HFF-Myc (cell line): ENCODE measurements at regions not wholly inside any gene's neighbourhood (a gene's known extent, or its start where the extent isn't known, plus 50 kb on each side); places are given as distances from the start of the nearest gene placed in this dataset.

Experiments used
- DNase-seq: peaks from one replicate; pipeline ENCODE4 v3.0.0-alpha.2; 2011; ENCODE audit warnings: low read depth; ENCODE audit errors: extremely low read depth
- H3K4me3 ChIP-seq: replicated peaks from 2 replicates; pipeline ENCODE4 v1.5.1; 2011; ENCODE audit warnings: low read depth, mild to moderate bottlenecking, control low read depth, low read length
- CTCF ChIP-seq: IDR thresholded peaks from 2 replicates; pipeline ENCODE4 v1.5.1; 2012; ENCODE audit warnings: mild to moderate bottlenecking, low read depth, low read length, control low read depth; ENCODE audit errors: missing control alignments

DNA sequence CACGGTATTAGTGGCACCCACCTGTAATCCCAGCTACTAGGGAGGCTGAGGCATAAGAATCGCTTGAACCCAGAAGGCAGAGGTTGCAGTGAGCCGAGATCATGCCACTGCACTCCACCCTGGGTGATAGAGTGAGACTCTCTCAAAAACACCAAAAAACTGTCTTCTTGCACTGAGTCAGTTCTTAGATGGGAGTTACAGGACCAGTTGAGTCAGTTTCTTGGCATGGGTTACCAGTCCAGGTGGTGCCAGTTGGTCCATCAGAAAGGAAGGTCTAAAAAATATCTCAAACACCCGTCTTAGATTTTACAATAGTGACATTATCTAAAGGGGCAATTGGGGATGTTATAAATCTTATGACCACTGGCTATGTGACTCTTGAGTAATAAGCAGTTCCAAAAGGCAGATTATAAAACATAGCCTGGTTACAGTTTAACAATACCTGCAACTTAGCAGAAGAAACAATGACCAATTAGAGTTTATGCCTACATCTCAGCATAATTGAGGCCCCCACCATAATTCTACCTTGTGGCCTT lies 206.9 kb upstream of the FGGY start:
- DNase-seq = no peak
- TF ChIP-seq CTCF = no peak
- H3K4me3 ChIP-seq = no peak overlapping the region

- DNase-seq = no peak
- TF ChIP-seq CTCF = no peak
- no peak overlapping the region for H3K4me3 ChIP-seq
Observed at GRCh38 chr1:59092126-59092525, 204.8 kb upstream of the FGGY start.

DNA sequence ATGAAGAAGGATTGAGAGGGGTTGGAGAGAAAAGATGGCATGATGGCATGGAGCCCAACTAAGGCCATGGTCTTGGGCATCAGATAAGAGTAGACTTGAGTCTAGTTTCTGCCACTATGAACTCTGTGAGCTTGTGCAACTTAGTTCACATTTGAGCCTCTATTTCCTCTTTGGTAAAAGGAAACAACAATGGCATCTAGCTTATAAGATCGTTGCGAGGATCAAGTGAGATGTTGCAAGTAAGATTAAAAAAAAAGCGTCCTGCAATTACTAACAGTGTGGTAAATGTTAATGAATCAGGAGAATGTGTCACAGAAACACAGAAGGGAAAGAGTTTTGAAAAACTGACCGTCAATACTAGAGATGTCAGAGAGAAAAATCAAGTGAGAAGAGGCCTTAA lies 202.9 kb upstream of the FGGY start:
- no peak overlapping the region for H3K4me3 ChIP-seq
- no peak for TF ChIP-seq CTCF
- no peak for DNase-seq

DNA sequence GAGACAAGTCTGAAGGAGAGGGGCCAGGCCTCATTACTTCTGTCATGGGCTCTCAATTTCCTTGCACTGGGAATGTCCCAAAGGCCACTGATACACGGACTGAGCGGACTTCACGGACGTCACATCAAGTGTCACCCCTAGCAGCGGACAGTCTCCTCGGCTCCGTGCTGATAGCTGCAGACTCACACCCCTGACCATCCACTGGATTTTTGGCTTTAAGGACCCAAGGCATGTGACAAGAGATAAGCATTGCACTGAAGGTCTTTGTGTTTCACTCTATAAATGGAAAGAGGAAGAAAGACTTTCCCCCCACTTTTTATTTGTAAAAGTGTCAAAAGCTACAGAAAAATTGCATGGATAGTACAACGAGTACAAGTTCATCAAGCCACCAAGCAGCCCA lies 200.4 kb upstream of the FGGY start:
- no peak overlapping the region for H3K4me3 ChIP-seq
- no peak for TF ChIP-seq CTCF
- no peak for DNase-seq

- TF ChIP-seq CTCF = no peak
- H3K4me3 ChIP-seq = no peak overlapping the region
- DNase-seq = no peak
Observed at GRCh38 chr1:59098655-59099054, 198.2 kb upstream of the FGGY start.

GRCh38 chr1:59100708-59101374 lies 196.1 kb upstream of the FGGY start:
- no peak for DNase-seq
- no peak overlapping the region for H3K4me3 ChIP-seq
- no peak for TF ChIP-seq CTCF

- no peak for DNase-seq
- H3K4me3 ChIP-seq = no peak overlapping the region
- TF ChIP-seq CTCF = no peak
Observed at GRCh38 chr1:59101518-59101917, 195.4 kb upstream of the FGGY start.
